ENCODE measurements at regions not wholly inside any gene's neighbourhood (a gene's known extent, or its start where the extent isn't known, plus 50 kb on each side); places are given as distances from the start of the nearest gene placed in this dataset.
A peak's percentile ranks its signal among the peaks of the same experiment; 100 is the strongest.
"Not testable (repeated sequence)": the region's sequence is repeated elsewhere in the genome, so short reads cannot be mapped to it uniquely, and the experiment has no call there.

DNA sequence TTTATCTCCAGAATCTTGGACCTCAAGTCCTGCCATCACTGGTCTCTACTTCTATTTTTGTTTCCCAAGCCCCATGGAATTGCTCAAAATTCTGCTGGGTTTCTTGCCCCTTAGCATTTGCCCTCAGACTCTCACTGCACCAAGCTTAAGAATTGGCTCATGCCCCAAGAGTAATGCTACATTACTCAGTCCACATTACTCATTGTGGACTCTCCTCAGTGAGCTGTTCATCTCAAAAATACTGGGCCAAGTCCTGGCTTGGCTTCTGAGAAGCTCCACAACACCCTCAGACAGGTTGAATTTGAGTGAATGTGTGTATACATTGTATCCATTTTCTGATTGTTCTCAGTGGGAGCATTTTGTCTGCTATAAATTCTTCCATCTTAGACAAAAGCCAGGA lies 364.4 kb upstream of the ARHGEF26 start:
- POLR2A ChIA-PET = no interaction called here
- ATAC-seq = no peak
- Mint-ChIP-seq H3K9me3 (ENCODE audit: insufficient read depth) (no peaks in the 10 kb centered on the region), H3K36me3 (ENCODE audit: low read depth) (no peaks in the 10 kb centered on the region), H3K4me1 (ENCODE audit: low read depth) (no peaks in the 10 kb centered on the region), H3K27me3 (ENCODE audit: low read depth) (no peaks in the 10 kb centered on the region), H3K27ac (no peak overlapping the region), H3K4me3 (no peak overlapping the region)
- CTCF ChIA-PET = no interaction called here
- DNase-seq = no peak

DNA sequence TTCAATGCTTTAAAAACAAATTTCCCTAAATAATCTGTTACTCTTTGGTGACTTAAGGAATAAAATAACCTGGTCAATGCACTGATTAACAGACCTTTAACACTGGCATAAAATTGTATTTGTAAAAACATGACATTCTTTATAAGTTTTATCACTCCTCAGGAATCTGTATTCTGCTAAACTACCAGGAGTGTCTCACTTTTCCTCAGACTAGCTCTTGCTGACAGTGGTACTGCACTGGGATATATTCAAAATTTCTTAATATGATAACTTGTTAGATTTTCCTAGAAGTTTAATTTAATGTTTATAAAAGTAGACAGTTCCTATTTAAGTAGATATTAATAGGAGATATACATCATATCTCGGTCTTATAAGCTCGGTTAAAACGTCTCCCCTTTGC lies 363.4 kb upstream of the ARHGEF26 start:
- H3K4me1 Mint-ChIP-seq (ENCODE audit: low read depth) = no peaks in the 10 kb centered on the region

DNA sequence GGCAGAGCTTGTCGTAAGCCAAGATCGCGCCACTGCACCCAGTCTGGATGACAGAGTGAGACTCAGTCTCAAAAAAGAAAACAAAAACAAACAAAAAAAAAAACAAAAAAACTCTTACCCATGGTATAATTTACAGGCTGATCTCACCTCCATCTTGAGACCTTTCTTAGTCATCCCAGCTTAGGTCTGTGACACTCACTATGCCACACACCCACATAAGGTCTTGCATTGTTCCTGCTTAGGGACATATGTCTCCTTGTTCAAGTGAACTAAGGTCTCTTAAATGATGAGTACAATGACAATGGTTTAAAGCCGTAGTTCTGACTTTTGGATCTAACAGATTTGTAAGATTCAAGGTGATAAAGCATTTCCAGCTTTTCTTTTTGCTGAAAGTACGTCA lies 360.2 kb upstream of the ARHGEF26 start:
- ATAC-seq (no peak), DNase-seq (no peak)
- ChIA-PET POLR2A (interaction anchor here (0.5 kb wide), 1 partner anchor 25 kb away, joined by 3 read pairs; no protein-coding TSS in a partner anchor), CTCF (no interaction called here)
- H3K4me1 Mint-ChIP-seq (ENCODE audit: low read depth) = no peaks in the 10 kb centered on the region
- no peaks in the 10 kb centered on the region for H3K36me3 Mint-ChIP-seq (ENCODE audit: low read depth)
- no peaks in the 10 kb centered on the region for H3K27me3 Mint-ChIP-seq (ENCODE audit: low read depth)
- no peak overlapping the region for H3K27ac Mint-ChIP-seq
- no peak overlapping the region for H3K4me3 Mint-ChIP-seq
- H3K9me3 Mint-ChIP-seq (ENCODE audit: insufficient read depth) = peaks cover 1% of the 10 kb centered on the region

More for the DNA sequence above, 363.4 kb upstream of the ARHGEF26 start:
- no peaks in the 10 kb centered on the region for H3K9me3 Mint-ChIP-seq (ENCODE audit: insufficient read depth)
- no peak for DNase-seq
- H3K27me3 Mint-ChIP-seq (ENCODE audit: low read depth) = no peaks in the 10 kb centered on the region
- POLR2A ChIA-PET = no interaction called here
- no peaks in the 10 kb centered on the region for H3K36me3 Mint-ChIP-seq (ENCODE audit: low read depth)
- CTCF ChIA-PET = interaction anchor here (1.2 kb wide), 1 partner anchor 11 kb away, joined by 3 read pairs; no protein-coding TSS in a partner anchor
- no peak overlapping the region for H3K4me3 Mint-ChIP-seq
- no peak overlapping the region for H3K27ac Mint-ChIP-seq
- ATAC-seq = no peak

DNA sequence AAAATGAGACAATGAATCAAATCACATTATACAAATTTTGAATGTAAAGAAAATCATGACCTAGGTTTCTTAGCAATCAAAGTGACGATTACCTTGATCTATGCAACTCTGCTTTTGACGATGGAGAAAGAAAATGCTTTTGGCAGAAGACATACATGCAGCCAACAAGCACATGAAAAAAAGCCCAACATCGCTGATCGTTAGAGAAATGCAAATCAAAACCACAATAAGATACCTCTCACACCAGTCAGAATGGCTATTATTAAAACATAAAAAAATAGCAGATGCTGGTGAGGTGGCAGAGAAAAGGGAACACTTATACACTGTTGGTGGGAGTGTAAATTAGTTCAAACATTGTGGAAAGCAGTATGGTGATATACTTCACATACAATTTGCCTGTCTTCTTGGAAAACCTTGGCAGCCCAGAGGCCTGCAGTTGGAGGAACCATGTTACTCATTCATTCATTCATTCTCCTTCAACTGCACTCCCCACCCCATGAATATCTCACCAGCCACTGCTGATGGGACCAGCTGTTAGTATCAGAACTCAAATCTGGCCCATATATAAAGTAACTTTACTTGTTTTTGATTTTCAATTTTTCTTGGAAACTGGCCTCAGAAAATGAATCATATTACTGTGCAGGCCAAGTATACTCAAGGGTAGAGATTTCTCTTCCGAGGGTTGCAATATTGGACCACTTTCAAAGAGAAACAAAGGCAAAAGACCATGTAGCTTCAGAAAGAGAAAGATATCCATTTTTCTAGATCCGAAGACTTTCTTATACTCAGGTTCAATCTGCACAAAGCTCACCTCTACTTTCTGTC lies 358.6 kb upstream of the ARHGEF26 start:
- no peaks in the 10 kb centered on the region for H3K36me3 Mint-ChIP-seq (ENCODE audit: low read depth)
- H3K27ac Mint-ChIP-seq = no peak overlapping the region
- ATAC-seq = no peak
- POLR2A ChIA-PET = no interaction called here
- no peaks in the 10 kb centered on the region for H3K4me1 Mint-ChIP-seq (ENCODE audit: low read depth)
- H3K9me3 Mint-ChIP-seq (ENCODE audit: insufficient read depth) = peaks cover 3% of the 10 kb centered on the region
- CTCF ChIA-PET = interaction anchor here (1.0 kb wide), 1 partner anchor 737 kb away, joined by 3 read pairs; no protein-coding TSS in a partner anchor
- no peak for DNase-seq
- H3K27me3 Mint-ChIP-seq (ENCODE audit: low read depth) = no peaks in the 10 kb centered on the region
- H3K4me3 Mint-ChIP-seq = no peak overlapping the region

DNA sequence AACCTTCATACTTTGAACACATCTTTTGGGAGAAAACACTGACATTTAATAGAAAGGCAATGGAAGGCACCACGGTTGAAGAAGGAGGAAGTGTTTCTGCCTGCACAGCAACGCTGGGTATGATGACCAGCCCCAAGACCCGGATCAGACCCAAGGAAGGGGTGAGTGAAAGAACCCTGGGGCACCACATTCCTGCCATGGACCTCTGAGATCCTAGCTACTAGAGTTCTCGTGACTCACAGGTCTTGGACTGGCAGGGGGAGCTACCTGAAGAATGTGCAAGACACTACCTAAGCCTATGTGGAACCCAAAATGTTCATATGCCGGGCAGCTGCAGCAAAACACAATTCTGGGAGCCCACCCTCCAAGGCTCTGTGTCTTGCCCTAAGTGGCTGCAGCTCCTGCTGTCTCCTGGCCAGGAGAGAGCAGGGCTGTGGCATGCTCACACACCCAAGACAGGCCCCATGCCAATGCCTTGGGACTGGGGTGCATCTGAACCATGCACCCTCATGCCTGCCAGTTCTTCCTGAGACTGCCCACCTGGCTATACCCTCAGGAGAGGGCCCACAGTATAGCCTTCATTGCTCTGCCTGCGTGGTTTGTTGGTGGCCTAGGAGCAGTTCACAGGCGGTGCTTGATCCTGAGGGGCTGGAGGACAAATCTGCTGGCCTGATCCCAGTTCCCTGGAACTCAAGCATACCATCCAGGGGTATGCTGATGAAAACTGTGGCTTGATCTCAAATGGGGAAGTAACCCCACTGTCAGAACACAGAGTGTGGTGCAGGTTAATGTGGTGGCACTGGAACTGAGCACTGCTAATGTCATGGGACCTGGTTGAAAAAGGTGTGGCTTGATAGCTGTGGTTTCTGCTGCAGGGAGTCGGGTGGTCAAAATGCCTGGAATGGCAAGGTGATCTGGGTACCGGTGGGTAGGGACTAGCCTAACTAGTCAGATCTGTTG lies 353.3 kb upstream of the ARHGEF26 start:
- ChIA-PET POLR2A (no interaction called here), CTCF (interaction anchor here (1.0 to 2.9 kb wide), 10 partner anchors 10 to 725 kb away, joined by 3 to 10 read pairs (median 4); no protein-coding TSS in a partner anchor)
- Mint-ChIP-seq H3K4me3 (no peak overlapping the region), H3K27ac (no peak overlapping the region), H3K4me1 (ENCODE audit: low read depth) (no peaks in the 10 kb centered on the region), H3K36me3 (ENCODE audit: low read depth) (peaks cover 2% of the 10 kb centered on the region), H3K9me3 (ENCODE audit: insufficient read depth) (peaks cover 11% of the 10 kb centered on the region), H3K27me3 (ENCODE audit: low read depth) (peaks cover 13% of the 10 kb centered on the region)
- ATAC-seq (no peak), DNase-seq (no peak)

DNA sequence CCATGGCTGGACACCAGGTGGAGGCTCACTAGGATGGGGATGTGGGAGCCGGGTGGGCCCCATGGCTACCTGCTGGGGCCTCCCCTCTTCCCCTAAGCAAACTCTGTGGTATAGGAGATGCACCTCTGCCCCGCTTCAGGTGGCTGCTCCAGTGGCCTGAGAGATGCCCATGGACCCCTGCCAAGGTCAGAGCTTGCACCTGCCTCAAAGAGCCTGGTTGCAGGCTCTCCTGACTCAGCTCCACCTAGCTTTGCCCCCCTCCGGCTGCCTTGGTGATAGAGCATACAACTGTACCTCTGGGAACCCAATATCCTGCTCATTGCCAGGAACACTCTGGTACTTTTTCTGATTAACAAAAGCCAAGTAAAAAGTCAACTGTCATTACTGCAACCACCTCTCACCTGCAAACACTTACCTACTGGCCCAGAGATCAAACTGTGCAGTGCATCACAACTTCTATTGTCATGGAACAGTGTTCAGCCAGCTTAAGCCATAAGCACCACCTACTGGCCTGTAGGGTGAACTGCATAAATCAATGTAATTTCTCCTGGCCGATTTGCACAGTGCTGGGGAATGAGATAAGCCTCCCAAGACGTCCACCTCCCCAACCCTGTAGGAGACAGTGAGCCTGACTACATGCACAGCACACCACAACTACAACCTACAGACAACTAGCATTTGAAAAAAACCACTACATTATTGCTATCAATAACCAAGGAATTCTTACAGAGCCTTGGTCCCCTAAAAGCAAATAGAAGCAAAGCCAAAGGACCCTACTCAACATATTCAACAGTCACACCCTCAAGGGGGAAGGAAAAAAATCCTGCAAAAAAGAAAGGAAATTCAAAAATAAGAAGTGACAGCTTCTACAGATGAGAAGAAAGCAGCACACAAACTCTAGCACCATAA lies 352.4 kb upstream of the ARHGEF26 start:
- ChIA-PET CTCF (interaction anchor here (0.9 to 2.9 kb wide), 13 partner anchors 11 to 743 kb away, joined by 3 to 10 read pairs (median 3); no protein-coding TSS in a partner anchor), POLR2A (no interaction called here)
- Mint-ChIP-seq H3K4me1 (ENCODE audit: low read depth) (no peaks in the 10 kb centered on the region), H3K9me3 (ENCODE audit: insufficient read depth) (peaks cover 11% of the 10 kb centered on the region), H3K27me3 (ENCODE audit: low read depth) (peaks cover 14% of the 10 kb centered on the region), H3K36me3 (ENCODE audit: low read depth) (peaks cover 2% of the 10 kb centered on the region), H3K4me3 (no peak overlapping the region), H3K27ac (no peak overlapping the region)
- DNase-seq (peak; percentile 56), ATAC-seq (peak; percentile 88)

GRCh38 chr3:153783106-153783505 lies 338.1 kb upstream of the ARHGEF26 start:
- ATAC-seq (no peak), DNase-seq (no peak)
- Mint-ChIP-seq H3K27me3 (ENCODE audit: low read depth) (no peaks in the 10 kb centered on the region), H3K4me3 (no peak overlapping the region), H3K4me1 (ENCODE audit: low read depth) (no peaks in the 10 kb centered on the region), H3K27ac (no peak overlapping the region), H3K9me3 (ENCODE audit: insufficient read depth) (no peaks in the 10 kb centered on the region), H3K36me3 (ENCODE audit: low read depth) (no peaks in the 10 kb centered on the region)
- ChIA-PET CTCF (no interaction called here), POLR2A (no interaction called here)

DNA sequence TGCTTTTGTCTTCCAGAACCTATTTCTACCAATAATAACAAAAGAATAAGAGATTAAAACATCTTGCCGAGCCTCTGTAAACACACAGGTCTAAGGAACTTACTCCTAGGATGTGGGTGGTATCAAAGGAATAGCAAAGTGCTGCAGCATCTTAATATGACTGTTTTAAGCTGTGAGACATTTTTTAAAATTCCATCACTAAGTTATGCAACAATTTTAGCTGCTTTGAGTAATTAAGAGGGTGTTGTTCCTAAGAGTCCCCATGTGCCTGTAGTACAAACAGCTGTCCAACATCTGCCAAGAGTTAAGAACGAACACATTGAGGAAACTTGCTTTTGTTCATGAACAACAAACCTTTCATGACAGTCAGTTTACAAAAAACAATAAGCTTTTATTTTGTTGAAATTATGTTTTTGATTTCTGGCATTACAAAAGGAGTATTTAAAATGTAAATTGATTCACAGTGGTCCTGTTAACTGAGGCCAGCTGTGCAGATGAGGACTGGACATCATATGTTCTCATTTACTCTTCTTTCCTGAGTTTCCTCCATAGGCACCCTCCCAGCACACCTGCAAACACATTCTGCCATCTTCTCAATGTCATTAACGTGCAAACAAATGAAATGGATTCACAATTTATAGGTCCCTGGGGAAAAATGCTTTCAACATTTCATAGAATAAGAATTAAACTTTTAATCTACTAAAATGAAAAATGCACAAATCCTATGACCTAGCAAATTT lies 337.3 kb upstream of the ARHGEF26 start:
- H3K27ac Mint-ChIP-seq = no peak overlapping the region
- POLR2A ChIA-PET = no interaction called here
- no peak for DNase-seq
- H3K27me3 Mint-ChIP-seq (ENCODE audit: low read depth) = no peaks in the 10 kb centered on the region
- H3K9me3 Mint-ChIP-seq (ENCODE audit: insufficient read depth) = no peaks in the 10 kb centered on the region
- CTCF ChIA-PET = no interaction called here
- no peaks in the 10 kb centered on the region for H3K36me3 Mint-ChIP-seq (ENCODE audit: low read depth)
- H3K4me3 Mint-ChIP-seq = no peak overlapping the region
- no peak for ATAC-seq
- H3K4me1 Mint-ChIP-seq (ENCODE audit: low read depth) = no peaks in the 10 kb centered on the region

- DNase-seq (no peak), ATAC-seq (no peak)
- ChIA-PET CTCF (no interaction called here), POLR2A (interaction anchor here (0.8 kb wide), 1 partner anchor 25 kb away, joined by 3 read pairs; no protein-coding TSS in a partner anchor)
- H3K27ac Mint-ChIP-seq = no peak overlapping the region
- H3K27me3 Mint-ChIP-seq (ENCODE audit: low read depth) = no peaks in the 10 kb centered on the region
- H3K4me1 Mint-ChIP-seq (ENCODE audit: low read depth) = no peaks in the 10 kb centered on the region
- H3K9me3 Mint-ChIP-seq (ENCODE audit: insufficient read depth) = no peaks in the 10 kb centered on the region
- no peaks in the 10 kb centered on the region for H3K36me3 Mint-ChIP-seq (ENCODE audit: low read depth)
- H3K4me3 Mint-ChIP-seq = no peak overlapping the region
These were observed 335.3 kb upstream of the ARHGEF26 start for GRCh38 chr3:153785901-153786300.

DNA sequence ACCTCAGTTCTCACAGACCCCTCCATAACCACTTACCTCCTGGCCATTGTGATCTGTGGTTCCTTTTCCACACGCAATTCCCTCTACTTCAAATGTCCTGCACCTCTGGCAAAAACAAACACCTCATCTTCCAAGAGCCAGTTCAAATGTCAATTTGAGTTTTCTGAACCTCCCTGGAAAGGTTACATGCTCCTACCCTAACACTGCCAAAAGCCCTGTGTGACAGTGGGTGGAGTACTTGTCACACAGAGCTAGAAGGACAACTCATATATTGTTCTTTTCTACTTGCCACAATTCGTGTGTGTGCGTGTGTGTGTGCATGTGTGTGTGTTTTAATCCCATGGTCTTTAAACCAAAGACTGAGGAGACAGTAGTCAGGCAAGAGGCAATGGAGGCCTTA lies 331.8 kb upstream of the ARHGEF26 start:
- CTCF ChIA-PET = no interaction called here
- H3K9me3 Mint-ChIP-seq (ENCODE audit: insufficient read depth) = no peaks in the 10 kb centered on the region
- no peak for ATAC-seq

DNA sequence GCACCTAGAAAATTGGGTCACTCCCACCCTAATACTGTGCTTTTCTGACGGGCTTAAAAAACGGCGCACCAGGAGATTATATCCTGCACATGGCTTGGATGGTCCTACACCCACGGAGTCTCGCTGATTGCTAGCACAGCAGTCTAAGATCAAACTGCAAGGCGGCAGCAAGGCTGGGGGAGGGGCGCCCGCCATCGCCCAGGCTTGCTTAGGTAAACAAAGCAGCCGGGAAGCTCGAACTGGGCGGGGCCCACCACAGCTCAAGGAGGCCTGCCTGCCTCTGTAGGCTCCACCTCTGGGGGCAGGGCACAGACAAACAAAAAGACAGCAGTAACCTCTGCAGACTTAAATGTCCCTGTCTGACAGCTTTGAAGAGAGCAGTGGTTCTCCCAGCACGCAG lies 324.1 kb upstream of the ARHGEF26 start:
- POLR2A ChIA-PET; CTCF ChIA-PET; H3K4me1 Mint-ChIP-seq (ENCODE audit: low read depth); DNase-seq; H3K27ac Mint-ChIP-seq; H3K27me3 Mint-ChIP-seq (ENCODE audit: low read depth); H3K9me3 Mint-ChIP-seq (ENCODE audit: insufficient read depth); H3K4me3 Mint-ChIP-seq; ATAC-seq; H3K36me3 Mint-ChIP-seq (ENCODE audit: low read depth): not testable (repeated sequence)

More for the DNA sequence above, 331.8 kb upstream of the ARHGEF26 start:
- POLR2A ChIA-PET = no interaction called here
- DNase-seq = no peak
- Mint-ChIP-seq H3K27me3 (ENCODE audit: low read depth) (no peaks in the 10 kb centered on the region), H3K27ac (no peak overlapping the region), H3K36me3 (ENCODE audit: low read depth) (no peaks in the 10 kb centered on the region), H3K4me3 (no peak overlapping the region), H3K4me1 (ENCODE audit: low read depth) (no peaks in the 10 kb centered on the region)

Measured in activated CD8-positive, alpha-beta T cell treated with anti-CD3 and anti-CD28 coated beads, Interleukin-2, amount 10 ng/mL, durations not matched to agents 7 days and 5 days (primary cell).